Hematopoietic multipotent progenitor cell treated with erythropoietin and hydrocortisone succinate and interleukin-3 and kit ligand, for 6 days (in vitro differentiated cells): ENCODE measurements at regions not wholly inside any gene's neighbourhood (a gene's known extent, or its start where the extent isn't known, plus 50 kb on each side); places are given as distances from the start of the nearest gene placed in this dataset.
A peak's percentile ranks its signal among the peaks of the same experiment; 100 is the strongest.

Experiments
- DNase-seq: peaks from one replicate; pipeline ENCODE4 v3.0.0-alpha.2; 2015

GRCh38 chr17:13352747-13353415, 248.8 kb downstream of the HS3ST3A1 start:
- DNase-seq: no peak

GRCh38 chr17:13351046-13351445, 250.7 kb downstream of the HS3ST3A1 start:
- DNase-seq: no peak

GRCh38 chr17:13350466-13350865, 251.3 kb downstream of the HS3ST3A1 start:
- no peak for DNase-seq

- no peak for DNase-seq
These were observed 254.6 kb downstream of the HS3ST3A1 start for GRCh38 chr17:13346996-13347762.

- no peak for DNase-seq
These were observed 255.1 kb downstream of the HS3ST3A1 start for GRCh38 chr17:13346592-13346991.

GRCh38 chr17:13346081-13346533, 255.6 kb downstream of the HS3ST3A1 start:
- DNase-seq: peak; percentile 20

- DNase-seq: no peak
These were observed 263.3 kb downstream of the HS3ST3A1 start for GRCh38 chr17:13338421-13338820.

- DNase-seq: peak; percentile 67
These were observed 263.8 kb downstream of the HS3ST3A1 start for GRCh38 chr17:13337864-13338371.

GRCh38 chr17:13337151-13337550, 264.6 kb downstream of the HS3ST3A1 start:
- DNase-seq: no peak

GRCh38 chr17:13334374-13334773, 267.4 kb downstream of the HS3ST3A1 start:
- DNase-seq: no peak

GRCh38 chr17:13333661-13334060, 268.1 kb downstream of the HS3ST3A1 start:
- no peak for DNase-seq

- no peak for DNase-seq
These were observed 269.5 kb downstream of the HS3ST3A1 start for GRCh38 chr17:13332207-13332606.

GRCh38 chr17:13329421-13329820, 272.3 kb downstream of the HS3ST3A1 start:
- no peak for DNase-seq

- DNase-seq: no peak
These were observed 277.7 kb downstream of the HS3ST3A1 start for GRCh38 chr17:13323990-13324389.

- DNase-seq: no peak
These were observed 279.6 kb downstream of the HS3ST3A1 start for GRCh38 chr17:13321951-13322701.

- no peak for DNase-seq
These were observed 281.5 kb downstream of the HS3ST3A1 start for GRCh38 chr17:13320046-13320785.

GRCh38 chr17:13316657-13317056, 285.1 kb downstream of the HS3ST3A1 start:
- no peak for DNase-seq

GRCh38 chr17:13311306-13311705, 290.4 kb downstream of the HS3ST3A1 start:
- no peak for DNase-seq

- no peak for DNase-seq
These were observed 290.9 kb downstream of the HS3ST3A1 start for GRCh38 chr17:13310858-13311257.

- peak; percentile 72 for DNase-seq
These were observed 288.6 kb upstream of the ELAC2 start for GRCh38 chr17:13306310-13306962.

GRCh38 chr17:13302983-13303382, 285.2 kb upstream of the ELAC2 start:
- DNase-seq: no peak

GRCh38 chr17:13302419-13302818, 284.6 kb upstream of the ELAC2 start:
- no peak for DNase-seq
